Stimulated activated CD8-positive, alpha-beta memory T cell treated with anti-CD3 and anti-CD28 coated beads, Interleukin-12 subunit alpha, Interleukin-12 subunit beta, amount 100 ng/mL, for 24 hours (primary cell): ENCODE measurements at regions not wholly inside any gene's neighbourhood (a gene's known extent, or its start where the extent isn't known, plus 50 kb on each side); places are given as distances from the start of the nearest gene placed in this dataset.
"Not testable (repeated sequence)": the region's sequence is repeated elsewhere in the genome, so short reads cannot be mapped to it uniquely, and the experiment has no call there.

Experiments used
- DNase-seq: peaks from one replicate; pipeline ENCODE4 v3.0.0-alpha.2; 2020; ENCODE audit errors: extremely low read depth

- DNase-seq, result no peak
Measured at GRCh38 chr6:99802396-99803031, 191.5 kb downstream of the MCHR2 start.

DNA sequence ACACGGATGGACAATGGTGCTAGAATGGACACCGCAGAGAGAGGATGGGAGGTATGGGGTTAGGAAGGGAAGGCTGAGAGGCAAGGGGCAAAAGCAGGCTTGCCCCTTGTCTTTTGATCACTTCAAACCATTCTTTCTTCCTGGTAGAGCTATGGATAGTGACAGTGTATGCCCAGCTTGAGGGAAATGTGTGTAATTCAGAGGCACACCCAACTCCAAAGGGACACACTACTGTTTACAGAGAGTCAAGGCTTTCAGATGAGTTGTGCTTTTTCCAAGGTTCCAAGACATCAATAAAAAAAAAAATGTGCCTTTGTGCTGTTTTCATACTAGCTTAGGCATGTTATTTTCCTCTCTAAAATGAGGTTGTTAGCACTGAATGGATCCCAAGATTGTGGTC lies 185.0 kb downstream of the MCHR2 start:
- DNase-seq, result no peak

DNA sequence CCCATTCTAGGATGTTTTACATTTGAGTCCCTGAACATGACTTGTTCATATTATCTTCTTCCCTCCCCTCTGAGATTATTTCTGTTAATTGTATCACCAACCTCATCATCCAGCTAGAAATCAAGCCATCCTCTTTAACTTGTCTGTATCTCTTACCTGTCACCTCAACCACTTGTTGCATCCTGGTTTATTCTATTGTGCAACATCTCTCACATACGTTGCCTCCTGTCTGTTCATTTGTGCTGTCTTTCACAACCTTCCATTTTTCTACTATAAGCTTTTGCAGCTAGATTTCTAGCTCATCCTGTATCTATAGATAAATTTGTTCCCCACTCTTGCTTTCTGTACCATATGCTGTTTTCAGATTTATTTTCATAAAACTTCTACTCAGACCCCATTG lies 183.7 kb downstream of the MCHR2 start:
- DNase-seq, result no peak

DNA sequence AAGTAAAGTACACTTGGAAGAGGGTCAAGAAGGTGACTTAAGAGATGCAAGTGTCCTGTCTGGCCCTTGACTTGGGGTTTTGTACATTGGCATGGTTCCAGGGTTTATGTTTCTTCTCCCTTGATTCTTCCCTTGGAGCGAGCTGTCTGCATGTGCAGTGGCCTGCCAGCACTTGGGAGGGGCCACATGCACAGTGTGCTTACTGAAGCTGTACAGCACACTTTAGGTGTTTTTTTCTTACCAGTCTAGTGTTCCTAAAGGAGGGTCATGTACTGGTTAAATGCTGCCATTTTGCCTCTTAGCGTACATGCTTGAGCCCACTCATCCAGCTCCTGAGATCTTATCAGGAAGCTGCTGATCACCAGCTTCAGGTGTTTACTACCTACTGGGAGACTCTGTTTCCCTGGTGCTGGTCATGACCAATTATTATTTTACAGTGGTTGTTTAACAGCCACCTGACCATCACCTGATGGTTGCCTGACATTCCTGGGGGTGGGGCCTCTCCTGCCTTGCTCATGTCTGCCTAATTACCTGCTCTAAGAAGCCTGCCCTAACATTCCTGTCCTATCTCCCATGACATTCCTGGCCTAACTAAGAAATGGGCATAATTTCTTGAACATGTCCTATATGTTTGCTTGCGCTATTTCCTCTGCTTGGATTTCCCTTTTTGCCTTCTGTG lies 182.9 kb downstream of the MCHR2 start:
- no peak for DNase-seq

DNA sequence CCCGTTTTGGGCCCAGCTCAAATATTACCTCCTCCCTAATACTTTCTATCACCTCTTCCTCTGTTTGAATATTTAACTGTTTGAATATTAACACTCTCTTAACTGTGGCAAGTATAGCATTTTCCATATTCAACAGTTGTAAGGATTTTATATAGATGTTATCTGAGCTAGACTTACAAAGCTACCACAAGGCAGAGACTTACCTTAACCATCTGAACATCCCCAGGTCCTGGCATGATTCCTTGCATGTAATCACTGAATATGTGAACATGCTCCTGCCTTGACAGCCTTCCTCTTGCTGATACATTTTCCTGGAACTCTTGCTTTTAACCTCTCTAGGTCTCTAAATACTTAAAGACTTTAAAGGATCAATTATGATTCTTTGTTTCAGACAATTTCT lies 182.4 kb downstream of the MCHR2 start:
- no peak for DNase-seq

GRCh38 chr6:99813565-99813964 lies 180.5 kb downstream of the MCHR2 start:
- DNase-seq, result no peak

- DNase-seq, result no peak
Measured at GRCh38 chr6:99814230-99814928, 179.6 kb downstream of the MCHR2 start.

DNA sequence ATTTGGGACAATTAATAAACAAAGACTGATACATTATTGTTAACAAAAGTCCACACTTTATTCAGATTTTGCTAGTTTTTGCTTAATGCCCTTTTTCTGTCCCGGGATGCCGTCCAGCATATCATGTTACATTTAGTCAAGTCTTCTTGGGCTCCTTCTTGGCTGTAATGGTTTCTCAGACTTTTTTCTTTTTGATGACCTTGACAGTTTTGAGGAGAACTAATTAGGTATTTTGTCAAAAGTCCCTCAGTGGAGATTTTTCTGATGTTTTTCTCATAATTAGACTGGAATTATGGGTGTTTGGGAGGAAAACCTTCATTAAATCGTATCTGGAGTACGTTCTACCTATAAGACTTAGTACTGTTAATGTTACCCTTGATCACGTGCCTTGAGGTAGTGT lies 177.2 kb downstream of the MCHR2 start:
- no peak for DNase-seq

DNA sequence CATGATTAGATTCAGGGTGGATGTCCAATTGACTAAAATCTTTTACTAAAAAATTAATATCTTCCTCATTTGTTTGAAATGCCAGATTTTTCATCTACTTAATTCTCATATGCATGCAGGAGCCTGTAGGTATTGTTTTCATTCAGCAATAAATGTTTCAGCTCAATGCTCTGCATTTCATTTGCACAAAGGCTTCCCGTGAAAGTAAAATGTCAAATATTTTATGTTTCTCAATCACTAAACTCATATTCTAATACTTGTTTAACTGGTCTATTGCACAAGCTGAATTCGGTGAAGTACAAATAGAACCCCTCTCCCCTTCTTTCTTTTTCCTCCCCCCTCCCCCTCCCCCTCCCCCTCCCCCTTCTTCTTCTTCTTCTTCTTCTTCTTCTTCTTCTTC lies 175.9 kb downstream of the MCHR2 start:
- DNase-seq, result no peak

- DNase-seq, result no peak
Measured at GRCh38 chr6:99819853-99820252, 174.2 kb downstream of the MCHR2 start.

- no peak for DNase-seq
Measured at GRCh38 chr6:99821164-99821563, 172.9 kb downstream of the MCHR2 start.

DNA sequence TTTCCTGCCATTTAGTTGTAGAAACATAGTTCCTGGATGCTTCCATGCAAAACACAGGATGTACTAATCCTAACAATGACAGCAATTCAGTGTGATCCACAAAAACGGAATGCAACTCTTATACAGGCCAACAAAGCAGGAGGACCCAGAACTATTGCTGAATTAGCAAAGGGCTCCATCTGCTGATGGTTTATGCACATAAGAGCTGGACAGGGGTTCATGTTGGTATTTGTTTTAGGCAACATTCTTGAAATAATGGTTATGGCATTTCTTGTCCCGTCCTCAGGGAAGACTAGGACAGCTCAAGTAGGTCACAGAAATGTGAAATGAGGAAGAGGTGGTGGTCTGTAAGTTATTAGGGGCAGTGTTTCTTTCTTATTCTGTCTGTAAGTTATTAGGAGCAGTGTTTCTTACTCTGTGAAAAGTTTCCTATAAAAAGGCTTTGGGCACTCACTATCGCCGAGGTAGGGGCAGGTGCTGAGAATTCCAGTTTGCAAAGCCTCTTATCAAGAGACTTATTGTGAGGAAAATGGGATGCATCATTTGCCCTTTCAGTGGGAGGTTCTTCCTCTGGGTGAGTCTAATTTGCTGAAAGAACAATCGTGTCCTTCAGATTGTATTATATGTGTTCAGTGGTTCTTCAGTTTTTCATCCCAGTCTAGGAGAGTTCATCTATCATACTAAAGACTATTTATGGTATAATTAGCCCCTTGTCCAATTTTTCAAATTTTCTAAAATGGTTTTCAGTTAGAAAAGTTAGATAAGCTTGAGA lies 171.1 kb downstream of the MCHR2 start:
- DNase-seq, result no peak

DNA sequence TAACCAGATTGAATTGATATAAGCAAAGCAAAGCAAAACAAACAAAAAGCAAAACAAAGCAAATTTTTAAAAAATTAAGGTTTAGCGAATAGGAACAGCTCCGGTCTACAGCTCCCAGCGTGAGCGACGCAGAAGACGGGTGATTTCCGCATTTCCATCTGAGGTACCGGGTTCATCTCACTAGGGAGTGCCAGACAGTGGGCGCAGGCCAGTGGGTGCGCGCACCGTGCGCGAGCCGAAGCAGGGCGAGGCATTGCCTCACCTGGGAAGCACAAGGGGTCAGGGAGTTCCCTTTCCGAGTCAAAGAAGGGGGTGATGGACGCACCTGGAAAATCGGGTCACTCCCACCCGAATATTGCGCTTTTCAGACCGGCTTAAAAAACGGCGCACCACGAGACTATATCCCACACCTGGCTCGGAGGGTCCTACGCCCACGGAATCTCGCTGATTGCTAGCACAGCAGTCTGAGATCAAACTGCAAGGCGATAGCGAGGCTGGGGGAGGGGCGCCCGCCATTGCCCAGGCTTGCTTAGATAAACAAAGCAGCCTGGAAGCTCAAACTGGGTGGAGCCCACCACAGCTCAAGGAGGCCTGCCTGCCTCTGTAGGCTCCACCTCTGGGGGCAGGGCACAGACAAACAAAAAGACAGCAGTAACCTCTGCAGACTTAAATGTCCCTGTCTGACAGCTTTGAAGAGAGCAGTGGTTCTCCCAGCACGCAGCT lies 170.3 kb downstream of the MCHR2 start:
- not testable (repeated sequence) for DNase-seq

- DNase-seq, result no peak
Measured at GRCh38 chr6:99833034-99833433, 161.0 kb downstream of the MCHR2 start.

GRCh38 chr6:99836471-99836870 lies 157.6 kb downstream of the MCHR2 start:
- no peak for DNase-seq

GRCh38 chr6:99838607-99839006 lies 155.4 kb downstream of the MCHR2 start:
- no peak for DNase-seq

- DNase-seq, result no peak
Measured at GRCh38 chr6:99841297-99841696, 152.7 kb downstream of the MCHR2 start.

- no peak for DNase-seq
Measured at GRCh38 chr6:99846006-99846405, 148.0 kb downstream of the MCHR2 start.

- DNase-seq, result no peak
Measured at GRCh38 chr6:99850841-99851240, 143.2 kb downstream of the MCHR2 start.

GRCh38 chr6:99852031-99852430 lies 142.0 kb downstream of the MCHR2 start:
- DNase-seq, result no peak

DNA sequence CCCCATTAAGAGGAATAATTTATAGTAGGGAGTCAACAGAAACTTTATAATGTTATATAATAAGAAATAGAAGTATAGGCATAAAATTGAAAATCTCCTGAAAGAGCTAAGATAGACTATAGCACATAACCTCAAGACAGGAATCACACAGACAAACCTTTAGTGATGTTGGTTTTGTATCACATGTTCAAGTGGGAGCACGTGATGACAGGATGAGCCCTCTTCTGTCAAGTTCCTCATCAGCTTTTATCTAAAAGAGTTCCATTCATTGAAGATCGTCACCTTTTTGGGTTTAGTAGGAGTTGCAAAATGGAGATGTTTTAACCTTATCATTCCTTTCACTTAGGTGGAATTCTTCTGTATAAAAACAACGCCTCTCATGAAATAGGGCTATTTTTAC lies 127.0 kb downstream of the MCHR2 start:
- DNase-seq, result no peak
